Upper lobe of left lung (tissue), 4 donors: ENCODE measurements at regions not wholly inside any gene's neighbourhood (a gene's known extent, or its start where the extent isn't known, plus 50 kb on each side); places are given as distances from the start of the nearest gene placed in this dataset.

ENCODE experiments used
- CTCF ChIP-seq, 6 experiments: fragments of 450-650 bp in 4 of 6; fragments of 200-600 bp in 2 of 6; sonication (generic) in 2 of 6; IDR thresholded peaks; one replicate each; pipeline ENCODE4 v1.5.1; 2016 to 2019; ENCODE audit warnings: antibody characterized with exemption in 6 of 6
- EP300 ChIP-seq, 4 donors: sonication (generic); formaldehyde crosslinking; IDR thresholded peaks; one replicate each; pipeline ENCODE4 v1.5.1; 2017; ENCODE audit warnings: antibody characterized with exemption in 4 of 4, control low read depth in 2 of 4
- POLR2A ChIP-seq, 4 donors: fragments of 450-650 bp; IDR thresholded peaks; one replicate each; pipeline ENCODE4 v1.5.1; 2016 to 2017; ENCODE audit warnings: antibody characterized with exemption in 4 of 4, mild to moderate bottlenecking in 2 of 4
- POLR2AphosphoS5 ChIP-seq, 2 donors: sonication (generic); formaldehyde crosslinking; IDR thresholded peaks; one replicate each; pipeline ENCODE4 v1.5.1; 2017; ENCODE audit warnings: antibody characterized with exemption in 2 of 2

- TF ChIP-seq CTCF (IDR thresholded peaks at IDR 0.05): no peak
- TF ChIP-seq POLR2A (IDR thresholded peaks at IDR 0.05): no peak
- TF ChIP-seq POLR2AphosphoS5 (IDR thresholded peaks at IDR 0.05): no peak
- TF ChIP-seq EP300 (IDR thresholded peaks at IDR 0.05): no peak
Measured at GRCh38 chr10:131777162-131777561, 123.6 kb upstream of the PPP2R2D start.
